NT2/D1 (cell line): ENCODE measurements at regions not wholly inside any gene's neighbourhood (a gene's known extent, or its start where the extent isn't known, plus 50 kb on each side); places are given as distances from the start of the nearest gene placed in this dataset.

Experiments
- SUZ12 ChIP-seq: IDR thresholded peaks from 2 replicates; pipeline ENCODE4 v1.6.1; 2011; ENCODE audit not compliant: insufficient read length, insufficient read depth; ENCODE audit errors: extremely low read depth
- ZNF274 ChIP-seq: IDR thresholded peaks from 2 replicates; pipeline ENCODE4 v1.6.1; 2011; ENCODE audit warnings: mild to moderate bottlenecking, low read depth, low read length

- no peak for TF ChIP-seq ZNF274
- TF ChIP-seq SUZ12: no peak
Measured at GRCh38 chr3:191030929-191031328, 168.1 kb upstream of the OSTN start.
